ENCODE measurements at regions not wholly inside any gene's neighbourhood (a gene's known extent, or its start where the extent isn't known, plus 50 kb on each side); places are given as distances from the start of the nearest gene placed in this dataset.

- ATAC-seq (no peak), DNase-seq (ENCODE audit: low spot score in 2 of 2) (no peak)
- no peak overlapping the region for H3K27ac Mint-ChIP-seq
- H3K4me3 Mint-ChIP-seq, result no peak overlapping the region
- no peaks in the 10 kb centered on the region for H3K4me1 Mint-ChIP-seq
- H3K9me3 Mint-ChIP-seq, result peaks cover 17% of the 10 kb centered on the region
- H3K36me3 Mint-ChIP-seq, result no peaks in the 10 kb centered on the region
Observed at GRCh38 chr3:174685796-174686195, 173.3 kb upstream of the NAALADL2 start.

GRCh38 chr3:174697310-174697709 lies 161.8 kb upstream of the NAALADL2 start:
- ATAC-seq, result no peak
- DNase-seq (ENCODE audit: low spot score in 2 of 2), result no peak
- no peak overlapping the region for H3K4me3 Mint-ChIP-seq
- H3K4me1 Mint-ChIP-seq, result no peaks in the 10 kb centered on the region
- no peak overlapping the region for H3K27ac Mint-ChIP-seq
- H3K9me3 Mint-ChIP-seq, result peaks cover 7% of the 10 kb centered on the region
- H3K36me3 Mint-ChIP-seq, result no peaks in the 10 kb centered on the region

- ATAC-seq, result no peak
- no peak for DNase-seq (ENCODE audit: low spot score in 2 of 2)
- Mint-ChIP-seq H3K36me3 (no peaks in the 10 kb centered on the region), H3K9me3 (peaks cover 5% of the 10 kb centered on the region), H3K27ac (no peak overlapping the region), H3K4me1 (no peaks in the 10 kb centered on the region), H3K4me3 (no peak overlapping the region)
Observed at GRCh38 chr3:174700736-174701135, 158.4 kb upstream of the NAALADL2 start.

DNA sequence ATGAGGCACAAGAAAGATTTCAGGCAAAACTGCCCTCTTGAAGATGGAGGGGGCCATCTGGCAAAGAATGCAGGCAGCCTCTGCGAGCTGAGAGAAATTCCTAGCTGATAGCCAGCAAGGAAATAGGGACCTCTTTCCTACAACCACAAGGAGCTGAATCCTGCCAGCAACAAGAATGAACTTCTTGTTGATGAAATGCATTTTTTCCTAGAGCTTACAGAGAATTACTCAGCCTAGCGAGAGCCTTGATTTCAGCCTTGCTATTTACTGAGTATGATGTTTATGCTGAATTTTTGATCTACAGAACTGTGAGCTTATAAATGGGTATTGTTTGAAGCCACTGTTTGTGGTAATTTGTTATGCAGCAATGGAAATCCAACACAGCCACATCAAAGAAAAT lies 148.5 kb upstream of the NAALADL2 start:
- no peaks in the 10 kb centered on the region for H3K9me3 Mint-ChIP-seq
- no peak for DNase-seq (ENCODE audit: low spot score in 2 of 2)
- no peak overlapping the region for H3K4me3 Mint-ChIP-seq
- H3K36me3 Mint-ChIP-seq, result no peaks in the 10 kb centered on the region
- no peaks in the 10 kb centered on the region for H3K4me1 Mint-ChIP-seq
- no peak overlapping the region for H3K27ac Mint-ChIP-seq
- no peak for ATAC-seq

DNA sequence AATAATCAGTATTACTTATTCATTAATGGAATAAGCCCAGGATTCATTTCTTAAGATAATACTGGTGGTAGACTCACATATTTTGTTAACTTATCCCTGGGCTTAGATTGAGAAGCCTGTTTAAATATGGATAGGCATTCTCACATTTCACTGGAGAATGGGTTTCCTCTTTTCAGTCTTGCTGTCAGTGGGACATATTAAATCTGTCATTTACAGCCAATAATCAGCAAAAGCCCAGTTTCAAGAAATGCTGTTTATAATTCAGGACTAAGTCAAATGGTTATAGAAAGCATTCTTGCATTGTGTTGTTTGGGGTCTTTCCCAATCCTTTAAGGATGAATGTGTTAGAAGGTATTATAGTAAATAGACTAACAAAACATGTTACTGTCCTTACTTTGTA lies 143.7 kb upstream of the NAALADL2 start:
- H3K4me1 Mint-ChIP-seq, result no peaks in the 10 kb centered on the region
- no peak overlapping the region for H3K4me3 Mint-ChIP-seq
- no peak for DNase-seq (ENCODE audit: low spot score in 2 of 2)
- no peaks in the 10 kb centered on the region for H3K36me3 Mint-ChIP-seq
- no peak for ATAC-seq
- no peak overlapping the region for H3K27ac Mint-ChIP-seq
- H3K9me3 Mint-ChIP-seq, result peaks cover 4% of the 10 kb centered on the region

DNA sequence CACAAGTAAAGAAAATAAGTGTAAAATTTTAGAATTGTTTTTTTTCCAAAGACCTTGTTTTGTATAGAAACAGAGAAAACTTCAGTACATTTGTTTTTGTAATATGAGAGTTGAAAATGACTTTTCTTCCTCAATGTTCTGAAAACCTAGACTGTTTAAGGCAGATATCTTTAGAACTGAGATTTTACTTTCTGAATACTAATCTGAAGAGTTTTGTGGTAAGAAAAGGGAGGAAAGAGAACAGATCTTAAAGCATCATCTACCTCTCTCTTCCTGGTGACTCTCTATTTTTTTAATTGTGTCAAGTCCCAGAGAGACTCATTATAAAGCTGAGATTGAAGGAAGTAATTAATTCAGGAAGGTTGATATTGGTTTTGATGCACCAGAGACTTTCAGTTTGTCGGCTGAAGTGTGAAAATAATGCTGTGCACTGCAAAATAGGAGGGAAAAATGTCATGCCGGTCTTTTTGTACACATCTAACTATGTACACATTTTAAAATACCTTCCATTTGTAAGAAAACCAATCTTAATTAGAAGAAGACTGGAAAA lies 142.1 kb upstream of the NAALADL2 start:
- DNase-seq (ENCODE audit: low spot score in 2 of 2) (no peak), ATAC-seq (no peak)
- no peak overlapping the region for H3K27ac Mint-ChIP-seq
- no peaks in the 10 kb centered on the region for H3K4me1 Mint-ChIP-seq
- no peak overlapping the region for H3K4me3 Mint-ChIP-seq
- no peaks in the 10 kb centered on the region for H3K36me3 Mint-ChIP-seq
- peaks cover 7% of the 10 kb centered on the region for H3K9me3 Mint-ChIP-seq

- Mint-ChIP-seq H3K27ac (no peak overlapping the region), H3K4me1 (no peaks in the 10 kb centered on the region), H3K36me3 (no peaks in the 10 kb centered on the region), H3K4me3 (no peak overlapping the region), H3K9me3 (peaks cover 7% of the 10 kb centered on the region)
- DNase-seq (ENCODE audit: low spot score in 2 of 2) (no peak), ATAC-seq (no peak)
Observed at GRCh38 chr3:174720717-174721116, 138.4 kb upstream of the NAALADL2 start.

DNA sequence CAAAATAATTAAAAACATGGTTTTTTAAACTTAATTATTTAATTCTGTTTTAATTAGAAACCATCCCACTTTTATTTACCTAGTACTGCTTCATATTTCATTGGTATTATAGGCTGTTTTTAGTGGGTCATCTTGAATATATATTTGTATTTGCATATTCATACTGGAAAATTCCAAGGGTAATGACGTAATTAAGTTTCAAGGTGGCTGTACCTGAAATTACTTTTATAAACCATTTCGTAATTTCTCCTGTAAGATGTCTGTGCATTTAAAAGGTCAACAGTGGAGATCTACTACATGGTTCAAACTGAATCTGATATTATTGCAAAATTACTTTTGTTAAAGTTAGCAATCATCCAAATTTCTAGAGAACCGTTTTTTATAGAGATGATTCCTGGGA lies 133.8 kb upstream of the NAALADL2 start:
- Mint-ChIP-seq H3K4me3 (no peak overlapping the region), H3K4me1 (no peaks in the 10 kb centered on the region), H3K27ac (no peak overlapping the region), H3K9me3 (peaks cover 8% of the 10 kb centered on the region), H3K36me3 (no peaks in the 10 kb centered on the region)
- ATAC-seq (no peak), DNase-seq (ENCODE audit: low spot score in 2 of 2) (no peak)

DNA sequence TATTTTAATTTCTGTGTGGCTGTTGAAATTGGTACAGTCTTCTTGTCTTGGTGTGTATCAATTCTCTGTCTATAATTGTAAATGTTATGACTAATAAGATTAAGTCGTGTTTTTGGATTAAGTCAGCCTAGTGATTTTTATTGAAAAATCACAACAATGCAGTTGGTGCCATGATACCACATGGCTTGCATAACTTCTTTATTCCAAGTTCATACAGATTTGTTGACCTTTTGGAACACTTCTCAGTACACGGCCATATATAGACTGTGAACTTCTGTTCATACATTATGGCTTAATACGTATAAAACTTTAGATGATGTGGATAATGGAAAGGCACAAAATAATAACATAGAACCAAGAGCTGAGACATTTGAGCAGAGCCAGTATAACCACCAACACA lies 121.2 kb upstream of the NAALADL2 start:
- Mint-ChIP-seq H3K4me3 (no peak overlapping the region), H3K36me3 (no peaks in the 10 kb centered on the region), H3K9me3 (peaks cover 15% of the 10 kb centered on the region), H3K27ac (no peak overlapping the region), H3K4me1 (no peaks in the 10 kb centered on the region)
- no peak for DNase-seq (ENCODE audit: low spot score in 2 of 2)
- ATAC-seq, result no peak

DNA sequence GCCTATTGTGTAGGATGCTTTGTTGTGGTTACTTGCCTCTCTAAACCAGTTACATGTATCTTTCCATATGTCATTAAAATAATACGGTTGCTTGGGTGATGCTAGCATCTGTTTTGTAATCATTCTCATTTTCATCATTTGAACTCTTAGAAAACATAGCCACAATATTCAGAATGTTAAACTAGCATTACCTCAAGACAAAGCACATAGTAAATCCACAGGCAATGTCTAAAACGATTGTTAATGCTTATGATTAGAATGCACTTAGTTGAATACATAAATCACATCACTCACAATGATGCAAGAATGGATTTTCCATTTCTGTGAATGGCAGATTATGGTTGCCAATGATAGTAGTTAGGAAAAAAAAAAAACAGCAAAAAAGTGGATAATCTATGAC lies 110.0 kb upstream of the NAALADL2 start:
- Mint-ChIP-seq H3K4me3 (no peak overlapping the region), H3K4me1 (no peaks in the 10 kb centered on the region), H3K36me3 (no peaks in the 10 kb centered on the region), H3K9me3 (peaks cover 14% of the 10 kb centered on the region), H3K27ac (no peak overlapping the region)
- DNase-seq (ENCODE audit: low spot score in 2 of 2), result no peak
- ATAC-seq, result no peak

GRCh38 chr3:174755833-174756829 lies 103.0 kb upstream of the NAALADL2 start:
- no peak for ATAC-seq
- Mint-ChIP-seq H3K4me3 (no peak overlapping the region), H3K4me1 (no peaks in the 10 kb centered on the region)

DNA sequence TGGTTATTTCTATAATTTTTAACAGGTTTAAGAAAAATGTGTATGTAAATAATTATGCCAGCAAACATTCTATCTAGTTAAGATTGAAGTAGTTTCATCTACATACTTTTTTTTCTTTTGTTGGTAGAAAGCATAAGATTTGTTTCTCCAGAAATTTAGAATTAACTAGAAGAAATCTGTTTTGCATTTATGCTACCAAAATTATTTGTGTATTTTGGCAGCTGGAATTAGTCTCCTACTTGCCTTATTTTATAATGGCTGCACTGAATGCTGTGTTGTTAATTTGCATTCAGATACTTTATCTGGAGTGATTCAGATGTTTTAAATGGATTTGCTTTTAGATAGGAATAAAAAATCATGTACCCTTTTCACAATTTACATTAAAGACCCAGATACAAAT lies 100.2 kb upstream of the NAALADL2 start:
- DNase-seq (ENCODE audit: low spot score in 2 of 2), result no peak
- no peak for ATAC-seq
- Mint-ChIP-seq H3K4me3 (no peak overlapping the region), H3K36me3 (no peaks in the 10 kb centered on the region), H3K9me3 (peaks cover 14% of the 10 kb centered on the region), H3K4me1 (no peaks in the 10 kb centered on the region), H3K27ac (no peak overlapping the region)

More at GRCh38 chr3:174755833-174756829, 103.0 kb upstream of the NAALADL2 start:
- DNase-seq (ENCODE audit: low spot score in 2 of 2), result no peak
- no peak overlapping the region for H3K27ac Mint-ChIP-seq
- peaks cover 14% of the 10 kb centered on the region for H3K9me3 Mint-ChIP-seq
- no peaks in the 10 kb centered on the region for H3K36me3 Mint-ChIP-seq

GRCh38 chr3:174767406-174767805 lies 91.7 kb upstream of the NAALADL2 start:
- no peak for ATAC-seq
- H3K4me3 Mint-ChIP-seq, result no peak overlapping the region

GRCh38 chr3:174767853-174768382 lies 91.2 kb upstream of the NAALADL2 start:
- Mint-ChIP-seq H3K36me3 (no peaks in the 10 kb centered on the region), H3K4me3 (no peak overlapping the region), H3K9me3 (peaks cover 20% of the 10 kb centered on the region), H3K4me1 (no peaks in the 10 kb centered on the region), H3K27ac (no peak overlapping the region)
- ATAC-seq (no peak), DNase-seq (ENCODE audit: low spot score in 2 of 2) (no peak)

More at GRCh38 chr3:174767406-174767805, 91.7 kb upstream of the NAALADL2 start:
- Mint-ChIP-seq H3K4me1 (no peaks in the 10 kb centered on the region), H3K9me3 (peaks cover 17% of the 10 kb centered on the region), H3K36me3 (no peaks in the 10 kb centered on the region), H3K27ac (no peak overlapping the region)
- DNase-seq (ENCODE audit: low spot score in 2 of 2), result no peak

- Mint-ChIP-seq H3K36me3 (no peaks in the 10 kb centered on the region), H3K4me3 (no peak overlapping the region), H3K9me3 (peaks cover 25% of the 10 kb centered on the region), H3K4me1 (no peaks in the 10 kb centered on the region), H3K27ac (no peak overlapping the region)
- DNase-seq (ENCODE audit: low spot score in 2 of 2), result no peak
- ATAC-seq, result no peak
Observed at GRCh38 chr3:174769171-174769570, 90.0 kb upstream of the NAALADL2 start.

DNA sequence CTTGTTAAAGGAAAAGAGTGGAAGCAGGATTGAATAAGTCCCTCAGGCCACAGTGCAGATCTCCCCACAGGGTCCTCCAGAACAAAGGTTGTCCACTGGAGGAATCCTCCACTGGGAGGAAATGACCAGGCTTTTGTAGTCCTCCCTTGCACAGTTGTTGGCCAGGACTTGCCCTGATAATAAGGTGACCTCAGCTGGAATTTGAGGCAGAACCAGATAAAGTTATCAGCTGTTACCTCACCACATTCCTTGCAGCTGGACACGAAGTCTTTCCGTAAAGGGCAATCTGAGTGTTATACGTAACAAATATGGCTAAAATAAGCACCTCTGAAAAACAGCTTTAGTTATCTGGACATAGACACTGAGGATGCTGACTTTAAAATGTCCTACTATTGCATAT lies 83.5 kb upstream of the NAALADL2 start:
- Mint-ChIP-seq H3K9me3 (peaks cover 15% of the 10 kb centered on the region), H3K4me3 (no peak overlapping the region), H3K4me1 (no peaks in the 10 kb centered on the region), H3K27ac (no peak overlapping the region), H3K36me3 (no peaks in the 10 kb centered on the region)
- DNase-seq (ENCODE audit: low spot score in 2 of 2), result no peak
- no peak for ATAC-seq
